CD4-positive, alpha-beta T cell (primary cell): ENCODE measurements at regions not wholly inside any gene's neighbourhood (a gene's known extent, or its start where the extent isn't known, plus 50 kb on each side); places are given as distances from the start of the nearest gene placed in this dataset.

ENCODE experiments used
- ATAC-seq: fragments of 200-7000 bp; cut with Tn5 transposase; one replicate; pipeline ENCODE4 v1.10.0; 2022; ENCODE audit warnings: mild to moderate bottlenecking; ENCODE audit not compliant: poor library complexity
- CTCF ChIA-PET: fragments of 350-600 bp; sonication (Branson Sonifier 250); formaldehyde crosslinking; loops from one replicate; lab custom pipeline; 2021; ENCODE audit warnings: antibody characterized with exemption, inconsistent platforms; lab: Charles Lee
- POLR2A ChIA-PET: fragments of 350-600 bp; sonication (Branson Sonifier 250); formaldehyde crosslinking; loops from one replicate; lab custom pipeline; 2021; ENCODE audit warnings: antibody characterized with exemption, inconsistent platforms; lab: Charles Lee
- DNase-seq, 14 experiments: peaks; one replicate each; pipeline ENCODE4 v3.0.0-alpha.2; 2013 to 2020; ENCODE audit warnings: mixed read lengths in 2 of 14
- H3K27ac ChIP-seq, 2 donors: one replicate each; pipeline versions ENCODE4 v1.5.1 to v1.7.0; 2013; ENCODE audit warnings: low read length in 2 of 2, low read depth in 1 of 2, mild to moderate bottlenecking in 1 of 2
- H3K27me3 ChIP-seq, 2 experiments: 1 replicate in 1 of 2; 2 replicates in 1 of 2; pipeline versions ENCODE4 v1.6.1 to v1.7.0; 2013; ENCODE audit warnings: low read length in 2 of 2, control low read depth in 1 of 2, mild to moderate bottlenecking in 1 of 2, moderate library complexity in 1 of 2; ENCODE audit not compliant: insufficient read depth in 2 of 2, control insufficient read depth in 1 of 2
- H3K36me3 ChIP-seq: one replicate; pipeline ENCODE4 v1.6.1; 2013; ENCODE audit warnings: low read length, control low read depth; ENCODE audit not compliant: insufficient read depth
- H3K4me1 ChIP-seq: one replicate; pipeline ENCODE4 v1.6.1; 2013; ENCODE audit warnings: low read length, control low read depth; ENCODE audit not compliant: insufficient read depth
- H3K4me3 ChIP-seq: one replicate; pipeline ENCODE4 v1.5.1; 2013; ENCODE audit warnings: mild to moderate bottlenecking, low read length, moderate library complexity
- H3K9me3 ChIP-seq, 2 experiments: 1 replicate in 1 of 2; 2 replicates in 1 of 2; pipeline versions ENCODE4 v1.6.1 to v1.7.0; 2013; ENCODE audit warnings: low read length in 2 of 2, mild to moderate bottlenecking in 2 of 2, control low read depth in 1 of 2, moderate library complexity in 1 of 2; ENCODE audit not compliant: control insufficient read depth in 1 of 2, insufficient read depth in 1 of 2
- H3K27ac Mint-ChIP-seq: one replicate; pipeline ENCODE4 v1.8.0; 2020; ENCODE audit warnings: mixed read lengths
- H3K27me3 Mint-ChIP-seq: one replicate; pipeline ENCODE4 v1.8.0; 2021; ENCODE audit warnings: mixed read lengths
- H3K36me3 Mint-ChIP-seq: one replicate; pipeline ENCODE4 v1.8.0; 2021; ENCODE audit warnings: low read depth, mixed read lengths
- H3K4me1 Mint-ChIP-seq: one replicate; pipeline ENCODE4 v1.8.0; 2021; ENCODE audit warnings: low read depth, mixed read lengths
- H3K4me3 Mint-ChIP-seq: one replicate; pipeline ENCODE4 v1.8.0; 2020; ENCODE audit warnings: mild to moderate bottlenecking, mixed read lengths
- H3K9me3 Mint-ChIP-seq: one replicate; pipeline ENCODE4 v1.8.0; 2020; ENCODE audit warnings: mixed read lengths
- CTCF ChIP-seq: fragments of 200-600 bp; IDR thresholded peaks from one replicate; pipeline ENCODE4 v1.8.0; 2022; ENCODE audit warnings: antibody characterized with exemption, mild to moderate bottlenecking
- intact Hi-C, 2 experiments: fragments of 100-400 bp; cut with DNase I in 1 of 2; cut with micrococcal nuclease in 1 of 2; formaldehyde crosslinking; loops; one replicate each; pipeline versions ENCODE4 v1.15.1 to v1.9.0; 2023 to 2025; cut with DNase I, micrococcal nuclease

- Mint-ChIP-seq H3K4me3 (no peak overlapping the region), H3K27ac (no peak overlapping the region), H3K9me3 (no peaks in the 10 kb centered on the region), H3K36me3 (no peaks in the 10 kb centered on the region), H3K4me1 (no peaks in the 10 kb centered on the region), H3K27me3 (peaks cover 18% of the 10 kb centered on the region)
- Histone ChIP-seq H3K36me3 (no peaks in the 10 kb centered on the region), H3K27me3 (peaks cover 2 to 3% of the 10 kb centered on the region in 2 experiments), H3K27ac (no peak overlapping the region), H3K4me1 (no peaks in the 10 kb centered on the region), H3K9me3 (no peaks in the 10 kb centered on the region), H3K4me3 (no peak overlapping the region)
- ChIA-PET POLR2A (no interaction called here), CTCF (no interaction called here)
- DNase-seq (no peak), ATAC-seq (no peak)
- TF ChIP-seq CTCF = no peak
- intact Hi-C loops = no loop called here
These were observed 94.6 kb downstream of the SETD4 start for GRCh38 chr21:35965699-35966098.

DNA sequence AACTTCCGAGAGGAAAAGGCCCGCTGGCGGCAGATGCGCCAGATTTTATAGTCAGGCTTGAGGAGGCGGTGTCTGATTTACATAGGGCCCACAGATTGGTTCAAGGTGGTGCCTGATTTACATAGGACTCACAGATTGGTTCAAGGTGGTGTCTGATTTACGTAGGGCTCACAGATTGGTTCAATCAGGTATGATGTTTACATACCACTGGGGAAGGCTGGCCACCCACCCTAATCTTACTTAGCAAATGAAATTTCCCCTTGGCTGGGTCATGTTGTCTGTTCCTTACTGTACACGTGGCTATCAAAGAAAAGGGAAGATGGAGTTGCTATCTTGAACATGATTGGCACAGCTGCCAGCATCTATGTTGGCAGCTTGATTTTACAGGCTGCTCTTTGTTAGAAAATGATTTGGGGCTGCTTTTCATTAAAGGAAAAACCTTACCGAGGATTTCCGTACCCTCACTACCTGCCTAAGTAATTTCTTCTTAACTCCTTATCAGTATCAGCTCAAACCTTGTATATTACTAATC is 96.3 kb downstream of the SETD4 start:
- H3K9me3 Mint-ChIP-seq = no peaks in the 10 kb centered on the region
- TF ChIP-seq CTCF = no peak
- intact Hi-C loops = no loop called here
- no peak overlapping the region for H3K4me3 ChIP-seq
- peaks cover 22% of the 10 kb centered on the region for H3K27me3 Mint-ChIP-seq
- ATAC-seq = no peak
- H3K27me3 ChIP-seq = peaks cover 2 to 6% of the 10 kb centered on the region in 2 experiments
- no peak overlapping the region for H3K27ac ChIP-seq
- no peaks in the 10 kb centered on the region for H3K4me1 Mint-ChIP-seq
- no peaks in the 10 kb centered on the region for H3K36me3 Mint-ChIP-seq
- no peaks in the 10 kb centered on the region for H3K9me3 ChIP-seq
- no peak overlapping the region for H3K4me3 Mint-ChIP-seq
- POLR2A ChIA-PET = no interaction called here
- H3K4me1 ChIP-seq = no peaks in the 10 kb centered on the region
- no peaks in the 10 kb centered on the region for H3K36me3 ChIP-seq
- H3K27ac Mint-ChIP-seq = no peak overlapping the region
- no peak for DNase-seq
- CTCF ChIA-PET = no interaction called here

DNA sequence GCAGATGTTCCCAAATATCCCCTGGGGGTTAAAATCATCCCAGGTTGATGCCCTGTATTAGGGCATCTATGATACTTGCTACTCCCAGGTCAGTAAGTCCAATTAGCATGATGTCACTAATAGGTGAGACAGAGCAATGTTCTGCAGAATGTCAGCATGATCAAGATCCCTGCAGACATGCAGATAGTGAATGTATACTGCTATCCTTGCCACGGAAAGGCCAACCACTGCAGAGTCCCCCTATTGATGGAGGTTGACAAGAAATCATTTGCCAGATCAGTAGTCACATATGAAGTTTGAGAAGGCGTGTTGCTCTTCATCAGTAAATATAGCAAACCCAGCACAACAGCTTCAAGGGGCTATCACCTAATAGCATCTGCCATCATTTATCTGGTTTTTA is 97.4 kb downstream of the SETD4 start:
- H3K27me3 ChIP-seq = peaks cover 2 to 6% of the 10 kb centered on the region in 2 experiments
- no peaks in the 10 kb centered on the region for H3K9me3 Mint-ChIP-seq
- H3K36me3 ChIP-seq = no peaks in the 10 kb centered on the region
- DNase-seq (no peak), ATAC-seq (no peak)
- no peaks in the 10 kb centered on the region for H3K4me1 Mint-ChIP-seq
- CTCF ChIA-PET = no interaction called here
- H3K9me3 ChIP-seq = no peaks in the 10 kb centered on the region
- H3K4me1 ChIP-seq = no peaks in the 10 kb centered on the region
- no peak overlapping the region for H3K4me3 ChIP-seq
- H3K27ac Mint-ChIP-seq = no peak overlapping the region
- H3K27ac ChIP-seq = no peak overlapping the region
- intact Hi-C loops = no loop called here
- POLR2A ChIA-PET = no interaction called here
- no peak for TF ChIP-seq CTCF
- no peaks in the 10 kb centered on the region for H3K36me3 Mint-ChIP-seq
- no peak overlapping the region for H3K4me3 Mint-ChIP-seq
- peaks cover 19% of the 10 kb centered on the region for H3K27me3 Mint-ChIP-seq
